ENCODE measurements at regions not wholly inside any gene's neighbourhood (a gene's known extent, or its start where the extent isn't known, plus 50 kb on each side); places are given as distances from the start of the nearest gene placed in this dataset.

DNA sequence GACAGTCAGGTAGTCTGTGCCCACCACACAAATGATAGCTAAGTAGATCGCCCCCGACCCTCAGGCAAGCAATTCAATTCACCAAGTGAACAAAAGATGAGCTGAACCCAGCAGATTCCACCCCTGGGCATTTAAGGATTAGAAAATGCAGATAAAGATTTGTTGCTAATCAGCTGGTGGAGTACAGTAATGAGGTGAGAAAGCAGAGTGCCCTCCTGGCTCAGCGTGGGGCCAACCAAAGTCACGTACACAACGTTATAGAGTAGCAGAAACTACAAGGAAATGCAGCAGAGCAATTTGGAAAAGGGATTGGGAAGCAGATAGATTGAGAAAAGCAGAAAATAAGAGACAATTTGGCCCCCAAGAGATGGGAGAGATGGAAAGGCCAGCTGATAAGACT lies 91.2 kb downstream of the SOX9 start:
- no peak for DNase-seq

DNA sequence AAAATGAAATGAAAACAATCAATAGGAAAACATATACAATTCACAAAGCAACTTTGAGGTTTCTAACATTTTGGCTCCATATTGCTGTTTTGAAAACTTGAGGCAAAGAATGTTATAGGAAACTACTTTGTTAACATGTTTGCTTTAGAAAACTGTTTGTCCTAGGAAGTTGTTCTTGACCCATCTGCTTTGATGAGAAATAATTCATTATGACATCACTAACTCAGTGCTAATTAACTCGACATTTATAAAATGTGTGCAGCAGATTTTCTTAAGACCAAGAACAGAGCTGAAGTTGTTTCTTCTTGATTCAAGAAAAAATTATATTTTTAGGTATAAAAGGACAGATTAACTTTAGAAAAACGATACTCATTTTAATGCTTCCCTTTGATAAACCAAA lies 94.7 kb downstream of the SOX9 start:
- no peak for DNase-seq

DNA sequence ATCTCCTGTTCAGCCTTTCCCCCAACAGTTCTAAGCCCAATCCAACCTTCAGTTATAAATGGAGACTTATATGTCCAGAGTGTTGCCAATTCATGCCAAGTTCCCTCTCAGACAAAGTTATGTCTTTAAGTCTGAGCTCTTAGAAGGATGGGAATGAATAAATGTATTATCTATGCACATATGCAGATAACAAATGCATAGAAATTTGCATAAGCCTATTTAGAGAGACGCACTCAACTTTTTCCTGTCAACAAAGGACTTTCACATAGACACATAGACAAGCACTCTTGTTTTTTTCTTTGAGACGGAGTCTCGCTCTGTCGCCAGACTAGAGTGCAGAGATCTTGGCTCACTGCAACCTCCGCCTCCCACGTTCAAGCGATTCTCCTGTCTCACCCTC lies 95.1 kb downstream of the SOX9 start:
- DNase-seq, result no peak

DNA sequence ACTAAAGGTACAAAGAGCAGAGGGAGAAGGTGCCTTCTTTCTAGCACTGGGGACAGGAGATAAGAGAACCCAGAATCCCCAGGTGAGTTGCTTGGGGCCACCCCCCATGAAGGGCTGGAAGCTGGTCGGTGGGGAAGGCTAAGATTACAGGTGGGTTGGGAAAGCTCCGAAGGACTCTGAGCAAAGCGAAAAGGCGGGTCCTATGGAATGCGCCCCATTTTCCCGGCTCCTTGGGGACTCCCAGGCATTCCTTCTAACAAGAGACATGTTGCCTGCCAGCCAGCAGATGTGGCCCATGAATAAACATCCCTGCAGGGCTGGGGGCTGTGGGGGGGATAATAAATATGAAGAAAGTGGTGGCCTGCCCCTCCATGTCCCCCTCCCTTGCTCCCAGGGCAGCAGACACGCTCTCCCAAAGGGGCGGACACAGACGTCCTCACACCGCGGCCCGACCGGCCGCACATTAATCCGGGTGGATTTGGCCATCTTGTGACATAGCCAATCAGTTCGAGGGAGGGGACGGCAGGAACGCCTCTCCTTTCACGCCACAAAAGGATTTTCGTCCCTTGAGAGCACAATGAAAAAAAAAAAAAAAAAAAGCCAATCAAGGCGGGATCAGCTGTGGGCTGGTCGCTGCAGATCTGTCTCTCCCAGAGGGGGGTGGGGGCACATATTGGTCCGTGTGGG lies 98.5 kb downstream of the SOX9 start:
- no peak for DNase-seq

DNA sequence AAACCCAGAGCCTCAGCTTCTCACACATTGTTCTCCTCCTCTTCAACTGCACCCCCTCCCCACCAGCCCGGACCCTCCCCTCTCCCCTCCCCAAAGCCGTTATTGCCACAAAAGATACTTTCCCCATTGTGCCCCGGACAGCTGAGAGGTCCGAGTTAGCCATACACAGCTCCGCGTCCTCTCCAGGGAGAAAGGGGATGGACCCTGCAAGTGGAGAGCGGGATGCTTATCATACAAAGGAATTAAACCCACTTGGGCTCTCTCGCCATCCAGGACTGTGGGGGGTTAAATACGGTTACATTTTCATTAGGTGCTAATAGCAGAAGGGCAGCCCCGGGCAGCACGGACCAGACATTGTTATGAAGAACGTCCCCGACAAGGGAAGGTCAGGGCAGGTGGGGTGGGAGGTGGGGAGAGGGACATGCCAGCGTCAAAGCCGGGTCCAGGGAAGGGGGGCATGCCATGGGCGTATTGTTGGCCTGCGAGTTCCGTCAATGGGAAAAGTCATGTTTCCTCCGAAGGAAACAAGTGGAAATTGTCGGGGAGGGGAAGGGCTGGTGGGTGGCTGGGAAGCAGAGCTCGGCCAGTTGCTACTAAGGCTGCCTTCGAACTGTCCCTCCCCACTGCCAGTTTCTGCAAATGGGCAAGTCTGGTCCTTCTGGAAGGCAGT lies 99.1 kb downstream of the SOX9 start:
- DNase-seq, result no peak

DNA sequence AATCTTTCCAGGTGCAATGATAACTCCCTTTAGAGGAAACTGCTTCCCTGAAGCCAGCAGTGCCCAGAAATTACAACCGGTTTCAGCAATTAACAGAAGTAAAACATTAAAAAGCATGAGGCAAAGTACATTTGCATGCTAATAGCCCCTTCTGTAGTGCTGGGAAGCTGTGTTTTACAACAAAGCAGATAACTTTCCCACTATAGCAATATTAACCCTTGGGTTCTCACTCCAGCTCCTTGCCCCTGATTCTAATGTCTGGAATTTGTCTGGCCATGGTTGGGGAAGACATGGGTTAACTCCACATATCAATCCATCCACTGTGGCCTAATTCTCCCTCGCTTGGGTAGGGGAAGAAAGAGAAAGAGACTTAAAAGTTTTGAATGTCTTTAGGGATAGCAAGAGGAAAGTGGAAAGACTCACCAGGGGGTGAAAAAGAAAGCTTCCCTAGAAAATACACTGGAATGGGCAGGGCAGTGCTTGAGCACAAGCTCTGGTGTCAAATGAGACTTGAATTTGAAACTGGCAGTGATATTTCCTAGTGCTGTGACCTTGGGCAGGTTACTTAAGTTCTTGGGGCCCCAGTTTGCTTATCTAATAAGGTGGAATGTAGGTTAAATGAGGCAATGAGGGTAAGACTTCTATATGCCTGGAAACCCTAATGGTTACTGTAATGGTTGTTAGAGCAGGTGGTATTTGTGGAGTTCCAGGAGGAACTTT lies 102.0 kb downstream of the SOX9 start:
- no peak for DNase-seq

GRCh38 chr17:72223866-72224291 lies 103.1 kb downstream of the SOX9 start:
- DNase-seq, result no peak

DNA sequence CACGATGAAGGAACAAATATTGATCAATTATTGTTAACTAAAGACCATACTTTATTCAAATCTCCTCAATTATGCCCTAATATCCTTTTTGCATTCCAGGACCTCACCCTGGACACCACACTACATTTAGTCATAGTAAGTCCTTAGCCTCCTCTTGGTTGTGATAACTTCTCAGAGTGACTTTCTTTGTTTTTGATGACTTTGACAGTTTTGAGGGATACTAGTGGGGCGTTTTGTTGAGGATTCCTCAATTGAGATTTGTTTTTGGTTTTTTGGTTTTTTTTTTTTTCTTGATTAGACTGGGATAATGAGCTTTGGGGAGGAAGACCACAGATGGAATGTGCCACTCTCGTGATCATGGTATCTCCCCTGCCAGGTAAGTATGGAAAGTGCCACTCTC lies 105.5 kb downstream of the SOX9 start:
- DNase-seq, result no peak

GRCh38 chr17:72233986-72234385 lies 113.2 kb downstream of the SOX9 start:
- DNase-seq, result no peak

- no peak for DNase-seq
Observed at GRCh38 chr17:72234985-72235384, 114.2 kb downstream of the SOX9 start.

DNA sequence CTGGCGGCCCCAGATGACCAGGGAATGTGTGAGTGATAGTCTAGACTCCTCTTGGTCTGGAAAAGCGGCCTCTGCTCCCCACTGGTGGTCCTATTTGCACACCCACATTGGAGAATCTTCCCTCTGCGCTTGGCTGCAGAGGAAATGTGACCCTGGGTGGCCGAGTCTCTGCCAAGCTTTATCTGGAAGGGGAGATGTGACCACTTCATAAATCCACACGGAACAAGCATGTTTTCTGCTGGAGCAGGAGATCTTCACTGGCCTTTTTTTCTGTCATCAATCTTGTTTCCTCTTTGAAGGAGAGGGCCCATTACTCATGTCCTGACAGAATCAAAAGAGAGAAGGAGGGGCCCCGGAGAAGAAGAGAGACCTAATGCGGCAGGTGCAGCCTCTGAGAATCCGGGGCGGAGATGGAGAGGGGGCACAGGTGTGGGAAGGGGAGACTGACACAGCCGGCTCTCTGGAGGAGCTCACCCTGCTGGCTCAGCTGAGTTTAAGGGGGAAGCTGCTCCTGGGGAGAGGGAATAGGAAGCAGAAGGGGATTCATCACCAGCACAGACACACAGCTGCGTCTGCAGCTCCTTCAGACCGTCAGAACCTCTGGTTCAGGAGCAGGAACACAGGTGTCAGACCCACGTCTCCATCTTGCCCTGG lies 116.3 kb downstream of the SOX9 start:
- no peak for DNase-seq

DNA sequence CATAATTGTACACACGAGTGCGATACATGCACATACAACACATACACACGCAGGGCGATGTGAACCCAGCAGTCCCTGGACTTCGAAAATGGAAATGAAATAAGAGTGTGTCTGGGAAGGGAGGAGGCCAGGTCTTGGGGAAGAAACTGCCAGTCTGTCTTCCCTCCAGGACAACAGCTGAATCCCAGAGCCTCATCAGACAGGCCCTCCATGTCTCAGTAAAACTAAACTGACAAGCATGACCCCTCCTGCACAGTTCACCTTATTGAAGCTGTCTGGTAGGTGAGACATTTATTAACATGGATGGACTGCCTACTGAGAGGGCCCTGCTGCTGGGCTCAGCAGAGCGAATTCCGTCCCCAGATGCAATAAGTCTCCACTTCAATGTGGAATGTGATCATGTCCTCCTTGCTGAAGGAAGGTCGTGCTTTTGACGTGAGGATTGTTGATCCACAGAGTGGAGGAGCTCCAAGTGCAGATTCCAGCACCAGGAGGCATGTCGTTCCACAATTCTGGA lies 117.4 kb downstream of the SOX9 start:
- DNase-seq, result no peak

- no peak for DNase-seq
Observed at GRCh38 chr17:72239548-72239947, 118.7 kb downstream of the SOX9 start.

GRCh38 chr17:72240333-72240732 lies 119.5 kb downstream of the SOX9 start:
- DNase-seq, result no peak

DNA sequence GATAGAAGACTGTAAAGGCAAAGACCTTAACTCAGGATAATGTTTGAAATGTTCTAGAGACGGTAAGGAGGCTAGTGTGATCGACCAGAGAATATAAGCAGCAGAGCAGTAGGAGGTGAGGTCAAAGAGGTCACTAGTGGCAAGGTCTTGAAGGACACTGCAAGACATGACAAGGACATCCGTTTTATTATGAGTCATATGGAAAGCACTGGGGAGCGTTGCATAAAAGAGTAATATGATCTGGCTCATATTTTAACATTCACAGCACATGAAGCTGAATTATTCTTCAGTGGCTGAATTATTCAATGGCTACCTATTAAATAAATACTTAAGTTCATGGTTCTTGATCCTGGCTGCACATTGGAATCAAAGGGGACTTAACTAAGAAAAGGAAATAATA lies 123.7 kb downstream of the SOX9 start:
- DNase-seq, result no peak

GRCh38 chr17:72244956-72245355 lies 124.1 kb downstream of the SOX9 start:
- DNase-seq, result no peak

DNA sequence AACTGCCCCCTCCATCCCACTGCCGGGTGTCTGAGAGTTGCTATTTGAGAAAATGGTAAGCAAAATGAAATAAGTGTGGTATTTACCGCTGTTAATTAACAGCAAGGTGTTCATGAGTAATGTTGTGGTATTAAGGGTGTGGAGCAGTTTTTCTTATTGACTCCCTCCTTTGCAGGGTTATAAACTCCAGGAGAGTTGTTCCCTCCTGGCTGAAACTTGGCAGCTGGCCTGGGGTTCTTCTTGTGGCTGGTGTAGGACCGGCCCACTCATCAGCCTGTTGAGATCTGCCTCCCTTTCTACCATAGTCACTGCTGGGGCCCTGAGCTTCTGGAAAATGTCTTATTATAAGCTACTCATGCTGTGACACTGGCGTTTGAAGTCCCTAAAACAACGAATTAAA lies 128.6 kb downstream of the SOX9 start:
- DNase-seq, result no peak

- DNase-seq, result no peak
Observed at GRCh38 chr17:72250206-72250605, 129.4 kb downstream of the SOX9 start.

- DNase-seq, result no peak
Observed at GRCh38 chr17:72253597-72253996, 132.8 kb downstream of the SOX9 start.

DNA sequence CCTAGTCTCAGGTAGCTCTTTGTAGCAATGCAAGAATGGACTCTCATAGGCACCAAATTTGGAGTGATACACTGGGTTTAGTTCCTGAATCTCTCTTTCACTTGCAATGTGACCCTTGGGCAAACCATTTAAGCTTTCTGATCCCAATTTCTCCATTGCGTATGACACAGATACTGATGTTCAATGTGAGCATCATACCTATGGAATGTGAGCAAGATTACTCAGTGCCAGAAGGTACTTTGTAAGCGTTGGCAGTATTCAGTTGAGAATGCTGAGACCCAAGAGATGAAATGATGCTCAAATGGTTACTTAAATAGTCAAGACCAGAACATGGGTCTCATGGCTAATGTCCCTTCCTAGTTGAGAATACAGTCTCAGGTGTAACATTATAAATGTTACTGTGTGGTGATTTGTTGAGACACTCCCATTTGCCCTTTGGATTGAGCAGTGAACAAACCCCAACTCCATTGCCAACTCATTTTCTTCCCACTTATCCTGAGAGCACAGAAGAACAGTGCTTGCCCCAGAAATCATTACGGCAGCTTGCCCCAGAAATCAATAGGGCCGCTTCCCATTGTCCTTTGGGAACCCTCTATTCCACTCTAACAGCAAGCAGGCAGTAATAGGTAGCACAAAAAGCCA lies 134.1 kb downstream of the SOX9 start:
- no peak for DNase-seq

DNA sequence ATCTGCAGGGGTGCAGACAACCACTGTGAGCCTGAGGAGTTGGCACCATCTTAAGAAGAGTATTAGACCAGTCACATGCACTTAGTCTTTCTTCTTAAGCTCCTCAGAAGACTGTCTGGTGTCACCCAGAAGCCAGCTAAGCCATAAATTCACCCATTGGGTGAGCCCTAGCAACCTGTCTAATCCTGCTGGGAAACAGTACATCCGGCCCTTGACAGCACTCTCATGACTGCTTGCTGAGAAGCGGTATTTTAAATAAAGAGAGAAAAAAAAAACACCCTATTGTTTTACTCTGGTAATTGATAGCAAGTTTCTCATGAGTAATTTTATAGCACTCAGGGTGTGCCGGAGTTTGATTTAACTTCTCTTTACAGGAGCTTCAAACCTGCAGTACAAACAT lies 134.7 kb downstream of the SOX9 start:
- no peak for DNase-seq

DNA sequence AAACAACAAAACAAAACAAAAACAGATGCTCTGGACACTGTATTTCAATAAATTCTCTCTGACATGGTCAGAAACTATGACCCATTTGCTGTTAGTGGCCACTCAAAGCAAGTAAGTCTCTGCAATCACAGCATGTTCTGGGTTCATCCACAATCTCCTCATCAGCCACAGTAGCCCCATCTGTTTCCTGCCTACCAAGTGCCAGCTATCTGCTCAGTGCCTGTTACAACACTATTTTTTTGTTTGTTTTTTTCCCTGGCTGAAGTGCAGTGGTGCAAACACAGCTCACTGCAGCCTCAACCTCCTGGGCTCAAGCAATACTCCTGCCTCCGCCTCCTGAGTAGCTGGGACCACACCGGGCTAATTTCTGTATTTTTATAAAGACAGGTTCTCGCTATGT lies 137.9 kb downstream of the SOX9 start:
- no peak for DNase-seq

DNA sequence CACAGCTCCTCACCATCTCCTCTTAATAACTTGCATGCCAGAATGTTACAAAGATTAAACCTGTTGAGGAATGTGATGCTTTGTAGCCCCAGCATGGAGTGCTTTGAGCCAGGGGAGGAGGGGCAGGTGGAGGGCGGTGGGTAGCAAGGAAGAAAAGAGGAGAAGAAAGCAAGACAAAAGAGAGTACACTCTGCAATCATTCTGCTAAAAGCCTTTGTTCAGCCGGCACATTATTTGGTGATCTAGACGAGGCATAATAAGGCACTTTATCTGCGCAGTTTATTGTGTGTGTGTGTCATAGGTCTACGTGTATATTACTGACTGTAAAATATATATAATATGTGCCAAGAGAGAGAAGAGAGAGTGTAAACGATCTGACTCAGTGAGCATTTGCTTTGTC lies 139.1 kb downstream of the SOX9 start:
- DNase-seq, result no peak

Measured in inflammatory macrophage treated with lipopolysaccharide for 4 hours (primary cell).